ENCODE measurements at regions not wholly inside any gene's neighbourhood (a gene's known extent, or its start where the extent isn't known, plus 50 kb on each side); places are given as distances from the start of the nearest gene placed in this dataset.

GRCh38 chr13:83003185-83003584 lies 879.1 kb downstream of the SLITRK1 start:
- TF ChIP-seq EZH2 (IDR thresholded peaks at IDR 0.05; ENCODE audit: borderline replicate concordance, low read depth, low read length, severe bottlenecking) (no peak), GATA2 (IDR thresholded peaks at IDR 0.05; ENCODE audit: insufficient read depth, insufficient read length, low read depth, low read length) (no peak), CTCF (IDR thresholded peaks at IDR 0.05; ENCODE audit: extremely low read depth in 1 of 2, insufficient read depth in 1 of 2, low read depth in 1 of 2, low read length in 2 of 2) (no peak), POLR2A (IDR thresholded peaks at IDR 0.05; ENCODE audit: low read depth, low read length) (no peak), MYC (IDR thresholded peaks at IDR 0.05; ENCODE audit: low read depth, low read length) (no peak), POLR2AphosphoS5 (IDR thresholded peaks at IDR 0.05; ENCODE audit: insufficient read depth, low read depth, low read length) (no peak), MAX (IDR thresholded peaks at IDR 0.05; ENCODE audit: insufficient read depth, insufficient read length) (no peak)

Measured in endothelial cell of umbilical vein (primary cell).